ENCODE measurements at regions not wholly inside any gene's neighbourhood (a gene's known extent, or its start where the extent isn't known, plus 50 kb on each side); places are given as distances from the start of the nearest gene placed in this dataset.

- no peaks in the 10 kb centered on the region for H3K79me2 ChIP-seq (ENCODE audit: control insufficient read depth, insufficient read depth, low read length)
- intact Hi-C loops (cut with micrococcal nuclease): no loop called here
- H3K27ac ChIP-seq (ENCODE audit: insufficient read depth, low read depth, low read length): no peak overlapping the region
Measured at GRCh38 chr14:45400509-45400908, 147.5 kb upstream of the MIS18BP1 start.

More at GRCh38 chr14:45400509-45400908, 147.5 kb upstream of the MIS18BP1 start:
- no peak overlapping the region for H2AFZ ChIP-seq (ENCODE audit: low read depth, low read length)
- H3K9me1 ChIP-seq (replicated peaks; ENCODE audit: control insufficient read depth, extremely low read depth, insufficient read depth, low read length): no peaks in the 10 kb centered on the region
- no peaks in the 10 kb centered on the region for H3K27me3 ChIP-seq (ENCODE audit: control insufficient read depth in 2 of 2, insufficient read depth in 2 of 2, low read length in 2 of 2)
- H4K20me1 ChIP-seq (replicated peaks; ENCODE audit: control insufficient read depth, extremely low read depth, insufficient read depth, low read length): no peaks in the 10 kb centered on the region
- no peaks in the 10 kb centered on the region for H3K9me3 ChIP-seq (replicated peaks; ENCODE audit: control insufficient read depth, insufficient read depth, low read length)
- TF ChIP-seq, protein P1, sequence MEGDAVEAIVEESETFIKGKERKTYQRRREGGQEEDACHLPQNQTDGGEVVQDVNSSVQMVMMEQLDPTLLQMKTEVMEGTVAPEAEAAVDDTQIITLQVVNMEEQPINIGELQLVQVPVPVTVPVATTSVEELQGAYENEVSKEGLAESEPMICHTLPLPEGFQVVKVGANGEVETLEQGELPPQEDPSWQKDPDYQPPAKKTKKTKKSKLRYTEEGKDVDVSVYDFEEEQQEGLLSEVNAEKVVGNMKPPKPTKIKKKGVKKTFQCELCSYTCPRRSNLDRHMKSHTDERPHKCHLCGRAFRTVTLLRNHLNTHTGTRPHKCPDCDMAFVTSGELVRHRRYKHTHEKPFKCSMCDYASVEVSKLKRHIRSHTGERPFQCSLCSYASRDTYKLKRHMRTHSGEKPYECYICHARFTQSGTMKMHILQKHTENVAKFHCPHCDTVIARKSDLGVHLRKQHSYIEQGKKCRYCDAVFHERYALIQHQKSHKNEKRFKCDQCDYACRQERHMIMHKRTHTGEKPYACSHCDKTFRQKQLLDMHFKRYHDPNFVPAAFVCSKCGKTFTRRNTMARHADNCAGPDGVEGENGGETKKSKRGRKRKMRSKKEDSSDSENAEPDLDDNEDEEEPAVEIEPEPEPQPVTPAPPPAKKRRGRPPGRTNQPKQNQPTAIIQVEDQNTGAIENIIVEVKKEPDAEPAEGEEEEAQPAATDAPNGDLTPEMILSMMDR (IDR thresholded peaks at IDR 0.05; ENCODE audit: extremely low read depth in 1 of 2, insufficient read depth in 1 of 2, low read depth in 1 of 2, low read length in 2 of 2): no peak
- TF ChIP-seq MYC (IDR thresholded peaks at IDR 0.05; ENCODE audit: low read depth, low read length): no peak
- TF ChIP-seq GATA2 (IDR thresholded peaks at IDR 0.05; ENCODE audit: insufficient read depth, insufficient read length, low read depth, low read length): no peak
- no peak for TF ChIP-seq FOS (IDR thresholded peaks at IDR 0.05; ENCODE audit: borderline replicate concordance, insufficient read depth, low read length)
- no peak for TF ChIP-seq EZH2 (IDR thresholded peaks at IDR 0.05; ENCODE audit: borderline replicate concordance, low read depth, low read length, severe bottlenecking)
- TF ChIP-seq, protein P2, sequence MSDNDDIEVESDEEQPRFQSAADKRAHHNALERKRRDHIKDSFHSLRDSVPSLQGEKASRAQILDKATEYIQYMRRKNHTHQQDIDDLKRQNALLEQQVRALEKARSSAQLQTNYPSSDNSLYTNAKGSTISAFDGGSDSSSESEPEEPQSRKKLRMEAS (IDR thresholded peaks at IDR 0.05; ENCODE audit: insufficient read depth, insufficient read length): no peak
- no peak for TF ChIP-seq POLR2AphosphoS5 (IDR thresholded peaks at IDR 0.05; ENCODE audit: insufficient read depth, low read depth, low read length)
- no peak for TF ChIP-seq POLR2A (IDR thresholded peaks at IDR 0.05; ENCODE audit: low read depth, low read length)
- TF ChIP-seq JUN (IDR thresholded peaks at IDR 0.05; ENCODE audit: borderline replicate concordance, insufficient read depth, insufficient read length, low read depth): no peak
- DNase-seq (ENCODE audit: low read depth, low spot score): no peak
- BruUV-seq (replicated peaks): no TSS peak
- no peak overlapping the region for H3K4me2 ChIP-seq (ENCODE audit: insufficient read depth, low read length)
- CTCF ChIA-PET: no interaction called here
- H3K4me3 ChIP-seq (replicated peaks in 1 of 3; ENCODE audit: insufficient read depth in 1 of 3, low read depth in 1 of 3, low read length in 3 of 3): no peak overlapping the region
- no peak for FAIRE-seq
- H3K4me1 ChIP-seq (ENCODE audit: control insufficient read depth, extremely low read depth, insufficient read depth, low read length): no peaks in the 10 kb centered on the region
- POLR2A ChIA-PET: no interaction called here
- H3K36me3 ChIP-seq (ENCODE audit: control insufficient read depth in 2 of 2, extremely low read depth in 1 of 2, insufficient read depth in 2 of 2, low read length in 2 of 2): no peaks in the 10 kb centered on the region
- dilution Hi-C loops (cut with MboI; ENCODE audit: extremely low pct_ligation_motif_present, low sequenced_read_pairs): no loop called here
- no peak overlapping the region for H3K9ac ChIP-seq (replicated peaks; ENCODE audit: extremely low read depth, insufficient read depth, low read length)

Measured in endothelial cell of umbilical vein (primary cell).